Limb (tissue), 2 donors: ENCODE measurements at regions not wholly inside any gene's neighbourhood (a gene's known extent, or its start where the extent isn't known, plus 50 kb on each side); places are given as distances from the start of the nearest gene placed in this dataset.

Experiments used
- DNase-seq, 2 donors: peaks; one replicate each; pipeline ENCODE4 v3.0.0-alpha.2; 2016; ENCODE audit errors: extremely low spot score in 2 of 2

- DNase-seq, result no peak
Measured at GRCh38 chr5:42338136-42338535, 85.1 kb upstream of the GHR start.

GRCh38 chr5:42349163-42349562 is 74.1 kb upstream of the GHR start:
- DNase-seq, result no peak

- no peak for DNase-seq
Measured at GRCh38 chr5:42351956-42352355, 71.3 kb upstream of the GHR start.

GRCh38 chr5:42360056-42360455 is 63.2 kb upstream of the GHR start:
- no peak for DNase-seq

GRCh38 chr5:42360616-42361314 is 62.5 kb upstream of the GHR start:
- DNase-seq, result no peak

- DNase-seq, result no peak
Measured at GRCh38 chr5:42361315-42361688, 61.9 kb upstream of the GHR start.

GRCh38 chr5:42366051-42366450 is 57.2 kb upstream of the GHR start:
- DNase-seq, result no peak
